Right cardiac atrium (tissue), 5 donors: ENCODE measurements at regions not wholly inside any gene's neighbourhood (a gene's known extent, or its start where the extent isn't known, plus 50 kb on each side); places are given as distances from the start of the nearest gene placed in this dataset.

Experiments used
- ATAC-seq, 2 donors: fragments of 200-7000 bp; cut with Tn5 transposase; one replicate each; pipeline versions ENCODE4 v1.8.0 to v1.9.1; 2020; ENCODE audit warnings: moderate library complexity in 2 of 2, mild to moderate bottlenecking in 1 of 2
- DNase-seq, 3 donors: peaks; one replicate each; pipeline ENCODE4 v3.0.0-alpha.2; 2020
- H3K27ac ChIP-seq: one replicate; pipeline ENCODE4 v1.5.1; 2013; ENCODE audit warnings: mild to moderate bottlenecking, low read length, control low read depth, moderate library complexity
- H3K27me3 ChIP-seq: one replicate; pipeline ENCODE4 v1.6.1; 2013; ENCODE audit not compliant: control insufficient read depth, insufficient read depth
- H3K4me1 ChIP-seq: one replicate; pipeline ENCODE4 v1.6.1; 2013; ENCODE audit warnings: low read length; ENCODE audit not compliant: control insufficient read depth, insufficient read depth
- H3K4me3 ChIP-seq: one replicate; pipeline ENCODE4 v1.5.1; 2013; ENCODE audit warnings: low read length, control low read depth
- H3K9me3 ChIP-seq: one replicate; pipeline ENCODE4 v1.6.1; 2013; ENCODE audit warnings: low read length; ENCODE audit not compliant: control insufficient read depth
- WGBS: extraction: QIAGEN DNeasy Blood & Tissue Kit; methylation state at CpG from one replicate; pipeline ENCODE4 v1.1.7; 2013; 5-methylcytosine and 5-hydroxymethylcytosine counted together
- intact Hi-C, 4 donors: fragments of 100-400 bp; cut with DNase I; formaldehyde crosslinking; loops; one replicate each; pipeline versions ENCODE4 v1.11.0 to v1.14.0; 2022 to 2023
- donor health status: healthy with polysubstance abuse.
- donor health status: DM: no; HTN: yes; CAD: no.
- donor health status: DM: no; HTN: no; CAD: no.
- donor health status: DM: no; HTN: yes; CAD: no; lungs with severe emphysema.
- donor health status: DM: yes; HTN: yes; CAD: no.

- peaks cover 1% of the 10 kb centered on the region for H3K9me3 ChIP-seq
- intact Hi-C loops: no loop called here
Measured at GRCh38 chr2:234691968-234692955, 195.4 kb upstream of the ARL4C start.

DNA sequence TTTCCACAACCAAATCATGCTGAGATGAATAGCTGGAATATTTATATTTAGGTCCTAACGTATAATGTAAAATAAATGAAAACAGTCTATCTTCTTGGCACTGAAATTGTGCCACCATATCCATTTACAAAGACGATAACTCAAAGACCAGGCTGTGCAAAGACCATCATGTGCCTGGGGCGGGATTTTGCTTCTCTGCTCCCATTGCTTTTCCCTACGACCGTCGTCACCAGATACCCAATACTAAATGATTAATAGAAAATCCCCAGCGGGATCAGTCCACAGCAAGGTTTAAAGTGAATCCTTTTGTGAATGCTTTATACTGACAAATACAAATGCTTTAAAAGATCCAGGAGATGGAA, 194.3 kb upstream of the ARL4C start:
- intact Hi-C loops: no loop called here
- Histone ChIP-seq H3K4me1 (no peaks in the 10 kb centered on the region), H3K27me3 (no peaks in the 10 kb centered on the region), H3K4me3 (no peak overlapping the region), H3K27ac (no peak overlapping the region), H3K9me3 (no peaks in the 10 kb centered on the region)
- ATAC-seq: no peak
- 33% methylated on average over 7 of the region's 7 CpGs for WGBS
- DNase-seq: no peak

More at GRCh38 chr2:234691968-234692955, 195.4 kb upstream of the ARL4C start:
- H3K4me1 ChIP-seq: no peaks in the 10 kb centered on the region
- H3K27me3 ChIP-seq: no peaks in the 10 kb centered on the region
- DNase-seq (no peak), ATAC-seq (no peak)
- no peak overlapping the region for H3K4me3 ChIP-seq
- 81% methylated on average over 6 of the region's 6 CpGs for WGBS
- no peak overlapping the region for H3K27ac ChIP-seq

DNA sequence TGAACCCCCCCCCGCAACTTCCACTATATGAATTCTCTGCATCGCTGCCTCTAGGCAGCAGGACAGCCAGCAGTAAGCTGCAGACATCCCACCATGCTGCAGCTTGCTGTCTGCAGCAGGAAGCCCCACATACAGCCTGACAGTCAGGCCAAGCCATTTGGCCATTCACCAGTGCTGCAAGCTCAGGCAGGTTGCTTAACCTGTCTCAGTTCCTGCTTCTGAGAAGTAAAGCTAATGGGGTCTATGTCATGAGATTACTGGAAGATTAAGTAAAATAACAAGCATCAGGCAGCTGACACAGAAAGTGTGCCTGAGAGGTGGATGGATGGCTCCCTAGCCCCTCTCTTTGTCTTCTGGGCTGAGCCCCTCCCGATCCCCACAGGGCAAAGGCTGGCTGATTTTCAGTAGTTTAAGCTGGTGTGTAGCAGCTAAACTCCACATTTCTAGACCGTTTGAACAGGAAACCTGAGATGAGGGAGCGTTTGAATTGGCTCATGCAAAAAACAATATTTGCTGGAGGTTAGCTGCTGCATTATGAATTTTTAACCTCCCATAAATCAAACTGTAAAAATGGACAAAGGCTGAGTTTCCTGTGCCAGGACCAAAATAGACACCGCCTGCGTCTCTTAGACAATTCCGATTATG, 193.8 kb upstream of the ARL4C start:
- Histone ChIP-seq H3K4me3 (no peak overlapping the region), H3K27ac (no peak overlapping the region), H3K9me3 (no peaks in the 10 kb centered on the region), H3K4me1 (no peaks in the 10 kb centered on the region), H3K27me3 (no peaks in the 10 kb centered on the region)
- 36% methylated on average over 8 of the region's 8 CpGs for WGBS
- ATAC-seq: no peak
- DNase-seq: no peak
- intact Hi-C loops: no loop called here

DNA sequence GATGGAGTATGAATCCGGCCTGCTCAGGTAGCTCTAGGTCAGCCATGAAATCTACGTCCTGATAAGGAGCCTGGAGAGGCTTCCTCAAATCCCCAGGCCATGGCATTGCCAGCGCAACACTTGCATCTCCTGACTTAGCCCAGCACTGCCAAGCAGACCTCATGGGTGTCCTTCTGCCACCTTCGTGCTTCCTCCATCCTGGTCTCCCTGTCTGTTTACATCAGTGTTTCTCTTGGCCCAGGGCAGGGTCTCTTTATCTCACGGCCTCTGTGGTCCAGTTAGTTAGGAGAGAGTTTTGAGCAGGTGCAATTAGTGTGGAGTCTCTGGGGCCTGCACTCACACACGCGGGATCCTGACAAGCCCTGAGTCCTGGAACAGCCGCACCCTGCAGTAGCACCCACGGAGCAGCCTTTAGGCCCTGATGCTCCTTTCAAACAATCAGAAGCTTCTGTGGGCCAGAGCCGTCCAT, 193.1 kb upstream of the ARL4C start:
- DNase-seq: no peak
- no peak overlapping the region for H3K27ac ChIP-seq

DNA sequence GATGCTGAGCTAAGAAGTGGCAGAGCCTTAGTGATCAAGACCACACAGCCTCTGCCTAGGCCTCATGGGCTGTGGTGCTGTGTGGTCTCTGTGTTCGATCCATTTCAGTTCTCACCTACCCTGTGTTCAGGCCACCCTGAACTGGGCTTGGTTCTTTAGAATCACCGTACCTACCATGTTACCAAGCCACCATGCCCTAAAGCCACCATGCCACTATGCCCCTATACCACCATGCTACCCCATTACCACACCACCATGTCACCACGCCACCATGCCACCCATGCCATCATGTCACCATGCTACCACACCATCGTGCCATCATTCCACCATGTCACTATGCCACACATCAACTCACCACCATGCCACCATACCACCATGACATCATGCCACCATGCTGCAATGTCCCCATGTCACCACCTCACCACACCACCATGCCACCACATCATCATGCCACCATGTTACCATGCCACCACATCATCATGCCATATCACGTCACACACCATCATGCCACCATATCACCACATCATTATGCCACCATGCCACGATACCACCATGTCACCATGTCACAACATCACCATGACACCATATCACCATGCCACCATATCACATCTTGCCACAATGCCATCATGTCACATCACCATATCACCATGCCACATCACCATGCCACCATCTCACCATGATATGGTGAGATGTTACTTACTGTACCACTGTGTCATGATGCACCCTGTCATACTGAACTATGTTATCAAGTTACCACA, 191.0 kb upstream of the ARL4C start:
- DNase-seq (no peak), ATAC-seq (no peak)
- 96% methylated on average over 6 of the region's 6 CpGs for WGBS
- Histone ChIP-seq H3K4me3 (no peak overlapping the region), H3K27ac (no peak overlapping the region), H3K27me3 (no peaks in the 10 kb centered on the region), H3K9me3 (no peaks in the 10 kb centered on the region), H3K4me1 (no peaks in the 10 kb centered on the region)
- intact Hi-C loops: no loop called here

More for the DNA sequence above, 193.1 kb upstream of the ARL4C start:
- intact Hi-C loops: no loop called here
- WGBS: 93% methylated on average over 10 of the region's 10 CpGs
- no peaks in the 10 kb centered on the region for H3K27me3 ChIP-seq
- no peak overlapping the region for H3K4me3 ChIP-seq
- ATAC-seq: no peak
- no peaks in the 10 kb centered on the region for H3K4me1 ChIP-seq
- H3K9me3 ChIP-seq: no peaks in the 10 kb centered on the region

GRCh38 chr2:234686088-234686890, 189.4 kb upstream of the ARL4C start:
- Histone ChIP-seq H3K9me3 (no peaks in the 10 kb centered on the region), H3K4me3 (no peak overlapping the region), H3K4me1 (no peaks in the 10 kb centered on the region), H3K27me3 (no peaks in the 10 kb centered on the region), H3K27ac (no peak overlapping the region)
- WGBS: 62% methylated on average over 4 of the region's 4 CpGs
- intact Hi-C loops: no loop called here
- DNase-seq (no peak), ATAC-seq (no peak)

- no peak for ATAC-seq
- no peaks in the 10 kb centered on the region for H3K9me3 ChIP-seq
- intact Hi-C loops: no loop called here
- DNase-seq: no peak
- no peak overlapping the region for H3K27ac ChIP-seq
- H3K4me1 ChIP-seq: no peaks in the 10 kb centered on the region
- no peak overlapping the region for H3K4me3 ChIP-seq
- WGBS: 43% methylated on average over 1 of the region's 1 CpG
- no peaks in the 10 kb centered on the region for H3K27me3 ChIP-seq
Measured at GRCh38 chr2:234684466-234684865, 187.6 kb upstream of the ARL4C start.

DNA sequence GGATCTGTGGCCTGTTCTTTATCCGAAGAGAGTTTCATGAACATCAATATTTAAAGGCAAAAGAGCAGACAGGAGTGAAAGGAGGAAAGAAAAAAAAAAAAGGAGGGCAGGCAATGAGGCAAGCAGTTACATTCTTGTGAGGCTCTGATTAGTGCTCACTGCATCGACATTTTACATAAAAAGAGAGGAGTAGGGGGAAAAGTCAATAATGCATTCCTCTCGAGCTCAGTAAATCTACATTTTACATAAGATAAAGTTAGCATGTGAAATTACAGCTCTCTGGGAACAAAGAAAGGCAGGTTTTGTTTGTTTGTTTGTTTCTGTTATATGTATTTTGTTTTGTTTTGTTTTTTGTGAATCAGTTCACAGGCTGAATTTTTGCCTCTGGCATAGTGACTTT, 187.1 kb upstream of the ARL4C start:
- no peaks in the 10 kb centered on the region for H3K4me1 ChIP-seq
- ATAC-seq (no peak), DNase-seq (no peak)
- 76% methylated on average over 3 of the region's 3 CpGs for WGBS
- H3K9me3 ChIP-seq: no peaks in the 10 kb centered on the region
- no peaks in the 10 kb centered on the region for H3K27me3 ChIP-seq
- no peak overlapping the region for H3K4me3 ChIP-seq
- intact Hi-C loops: no loop called here
- no peak overlapping the region for H3K27ac ChIP-seq

GRCh38 chr2:234682492-234683228, 185.8 kb upstream of the ARL4C start:
- no peak overlapping the region for H3K27ac ChIP-seq
- WGBS: 74% methylated on average over 4 of the region's 4 CpGs
- H3K27me3 ChIP-seq: no peaks in the 10 kb centered on the region
- no peak for ATAC-seq
- intact Hi-C loops: no loop called here
- H3K4me3 ChIP-seq: no peak overlapping the region
- no peaks in the 10 kb centered on the region for H3K9me3 ChIP-seq
- no peak for DNase-seq
- H3K4me1 ChIP-seq: no peaks in the 10 kb centered on the region
